GM23338 (cell line): ENCODE measurements at regions not wholly inside any gene's neighbourhood (a gene's known extent, or its start where the extent isn't known, plus 50 kb on each side); places are given as distances from the start of the nearest gene placed in this dataset.

Source experiments
- ATAC-seq: fragments of 200-7000 bp; cut with Tn5 transposase; 3 replicates; pipeline ENCODE4 v1.9.1; 2020
- DNase-seq: peaks from one replicate; pipeline ENCODE4 v3.0.0-alpha.2; 2015; ENCODE audit warnings: low spot score
- H2AFZ ChIP-seq: fragments of 200-600 bp; sonication (generic); 2 replicates; pipeline ENCODE4 v1.8.0; 2016; ENCODE audit warnings: antibody characterized with exemption, mild to moderate bottlenecking, moderate library complexity
- H3F3A ChIP-seq: fragments of 200-600 bp; sonication (generic); replicated peaks from 2 replicates; pipeline ENCODE4 v1.8.0; 2017; ENCODE audit warnings: antibody characterized with exemption, mixed run types, low read depth
- H3K27ac ChIP-seq: fragments of 200-600 bp; sonication (generic); 2 replicates; pipeline ENCODE4 v1.6.1; 2016; ENCODE audit warnings: low read depth
- H3K27me3 ChIP-seq: fragments of 200-600 bp; sonication (generic); 2 replicates; pipeline ENCODE4 v1.8.0; 2016; ENCODE audit warnings: mild to moderate bottlenecking, mixed run types, moderate library complexity; ENCODE audit not compliant: insufficient read depth
- H3K36me3 ChIP-seq: fragments of 200-600 bp; sonication (generic); 2 replicates; pipeline ENCODE4 v1.8.0; 2016; ENCODE audit warnings: mild to moderate bottlenecking; ENCODE audit not compliant: insufficient read depth
- H3K4me1 ChIP-seq: fragments of 200-600 bp; sonication (generic); 2 replicates; pipeline ENCODE4 v1.8.0; 2016; ENCODE audit warnings: mild to moderate bottlenecking, moderate library complexity; ENCODE audit not compliant: insufficient read depth
- H3K4me2 ChIP-seq: fragments of 200-600 bp; sonication (generic); 2 replicates; pipeline ENCODE4 v1.7.1; 2017; ENCODE audit warnings: mixed run types
- H3K4me3 ChIP-seq: fragments of 200-600 bp; sonication (generic); 2 replicates; pipeline ENCODE4 v1.6.1; 2016; ENCODE audit warnings: mixed run types
- H3K79me2 ChIP-seq: fragments of 200-600 bp; sonication (generic); replicated peaks from 2 replicates; pipeline ENCODE4 v1.8.0; 2017; ENCODE audit warnings: mild to moderate bottlenecking; ENCODE audit not compliant: insufficient read depth
- H3K9me2 ChIP-seq: fragments of 200-600 bp; sonication (generic); 2 replicates; pipeline ENCODE4 v1.8.0; 2017; ENCODE audit not compliant: insufficient read depth
- H4K20me1 ChIP-seq: fragments of 200-600 bp; sonication (generic); replicated peaks from 2 replicates; pipeline ENCODE4 v1.8.0; 2017; ENCODE audit warnings: mild to moderate bottlenecking; ENCODE audit not compliant: insufficient read depth
- H3K27ac Mint-ChIP-seq: 2 replicates; pipeline ENCODE4 v1.8.0; 2020; ENCODE audit warnings: inconsistent platforms, mild to moderate bottlenecking, moderate library complexity, mixed read lengths
- H3K27me3 Mint-ChIP-seq: 3 replicates; pipeline ENCODE4 v1.8.0; 2022; ENCODE audit warnings: low read depth, mild to moderate bottlenecking, moderate library complexity, mixed read lengths, inconsistent platforms; ENCODE audit not compliant: insufficient read depth, poor library complexity
- H3K36me3 Mint-ChIP-seq: 3 replicates; pipeline ENCODE4 v1.8.0; 2021; ENCODE audit warnings: low read depth, mild to moderate bottlenecking, inconsistent platforms, moderate library complexity, mixed read lengths
- H3K4me1 Mint-ChIP-seq: 3 replicates; pipeline ENCODE4 v1.8.0; 2020; ENCODE audit warnings: mild to moderate bottlenecking, inconsistent platforms, mixed read lengths
- H3K4me3 Mint-ChIP-seq: 3 replicates; pipeline ENCODE4 v1.8.0; 2021; ENCODE audit warnings: moderate library complexity, mild to moderate bottlenecking, inconsistent platforms, mixed read lengths
- H3K9me3 Mint-ChIP-seq: 3 replicates; pipeline ENCODE4 v1.8.0; 2020; ENCODE audit warnings: moderate library complexity, mild to moderate bottlenecking, inconsistent platforms, mixed read lengths
- CREB1 ChIP-seq: fragments of 250-450 bp; sonication (Bioruptor Pico); IDR thresholded peaks from 2 replicates; pipeline ENCODE4 v1.5.0; 2020; ENCODE audit warnings: low read depth, mild to moderate bottlenecking, moderate library complexity
- CTCF ChIP-seq, 2 experiments: fragments of 200-600 bp in 1 of 2; sonication (generic) in 1 of 2; conservative IDR thresholded peaks; 2 replicates each; pipeline versions ENCODE4 v1.5.1 to v1.6.1; 2016 to 2017; ENCODE audit warnings: antibody characterized with exemption in 2 of 2, low read depth in 2 of 2, mild to moderate bottlenecking in 2 of 2, moderate library complexity in 1 of 2
- EZH2 ChIP-seq: fragments of 200-600 bp; sonication (generic); IDR thresholded peaks from one replicate; pipeline ENCODE4 v1.8.0; 2017; ENCODE audit warnings: antibody characterized with exemption, mild to moderate bottlenecking, low read depth; ENCODE audit not compliant: unreplicated experiment
- EZH2phosphoT487 ChIP-seq: fragments of 200-600 bp; sonication (generic); IDR thresholded peaks from one replicate; pipeline ENCODE4 v1.8.1; 2018; ENCODE audit warnings: antibody characterized with exemption; ENCODE audit not compliant: unreplicated experiment
- JUNB ChIP-seq: IDR thresholded peaks from one replicate; pipeline ENCODE4 v1.6.1; 2016; ENCODE audit warnings: antibody characterized with exemption; ENCODE audit not compliant: unreplicated experiment
- POLR2AphosphoS5 ChIP-seq: IDR thresholded peaks from 2 replicates; pipeline ENCODE4 v1.6.1; 2016; ENCODE audit warnings: antibody characterized with exemption, low read depth
- ZNF331 ChIP-seq: fragments of 250-450 bp; sonication (Bioruptor Pico); IDR thresholded peaks from 2 replicates; pipeline ENCODE4 v1.5.0; 2020; ENCODE audit warnings: low read depth, mild to moderate bottlenecking, moderate library complexity
- TF ChIP-seq, protein P1 (sequence below): fragments of 250-450 bp; sonication (Bioruptor Pico); IDR thresholded peaks from 2 replicates; pipeline ENCODE4 v1.5.0; 2020; ENCODE audit warnings: mild to moderate bottlenecking, moderate library complexity
- TF ChIP-seq, protein P2 (sequence below): IDR thresholded peaks from one replicate; pipeline ENCODE4 v1.6.1; 2018; ENCODE audit warnings: antibody characterized with exemption; ENCODE audit not compliant: unreplicated experiment
- TF ChIP-seq, protein P3 (sequence below): IDR thresholded peaks from 2 replicates; pipeline ENCODE4 v1.6.1; 2016; ENCODE audit warnings: antibody characterized with exemption

- TF ChIP-seq, protein P1, sequence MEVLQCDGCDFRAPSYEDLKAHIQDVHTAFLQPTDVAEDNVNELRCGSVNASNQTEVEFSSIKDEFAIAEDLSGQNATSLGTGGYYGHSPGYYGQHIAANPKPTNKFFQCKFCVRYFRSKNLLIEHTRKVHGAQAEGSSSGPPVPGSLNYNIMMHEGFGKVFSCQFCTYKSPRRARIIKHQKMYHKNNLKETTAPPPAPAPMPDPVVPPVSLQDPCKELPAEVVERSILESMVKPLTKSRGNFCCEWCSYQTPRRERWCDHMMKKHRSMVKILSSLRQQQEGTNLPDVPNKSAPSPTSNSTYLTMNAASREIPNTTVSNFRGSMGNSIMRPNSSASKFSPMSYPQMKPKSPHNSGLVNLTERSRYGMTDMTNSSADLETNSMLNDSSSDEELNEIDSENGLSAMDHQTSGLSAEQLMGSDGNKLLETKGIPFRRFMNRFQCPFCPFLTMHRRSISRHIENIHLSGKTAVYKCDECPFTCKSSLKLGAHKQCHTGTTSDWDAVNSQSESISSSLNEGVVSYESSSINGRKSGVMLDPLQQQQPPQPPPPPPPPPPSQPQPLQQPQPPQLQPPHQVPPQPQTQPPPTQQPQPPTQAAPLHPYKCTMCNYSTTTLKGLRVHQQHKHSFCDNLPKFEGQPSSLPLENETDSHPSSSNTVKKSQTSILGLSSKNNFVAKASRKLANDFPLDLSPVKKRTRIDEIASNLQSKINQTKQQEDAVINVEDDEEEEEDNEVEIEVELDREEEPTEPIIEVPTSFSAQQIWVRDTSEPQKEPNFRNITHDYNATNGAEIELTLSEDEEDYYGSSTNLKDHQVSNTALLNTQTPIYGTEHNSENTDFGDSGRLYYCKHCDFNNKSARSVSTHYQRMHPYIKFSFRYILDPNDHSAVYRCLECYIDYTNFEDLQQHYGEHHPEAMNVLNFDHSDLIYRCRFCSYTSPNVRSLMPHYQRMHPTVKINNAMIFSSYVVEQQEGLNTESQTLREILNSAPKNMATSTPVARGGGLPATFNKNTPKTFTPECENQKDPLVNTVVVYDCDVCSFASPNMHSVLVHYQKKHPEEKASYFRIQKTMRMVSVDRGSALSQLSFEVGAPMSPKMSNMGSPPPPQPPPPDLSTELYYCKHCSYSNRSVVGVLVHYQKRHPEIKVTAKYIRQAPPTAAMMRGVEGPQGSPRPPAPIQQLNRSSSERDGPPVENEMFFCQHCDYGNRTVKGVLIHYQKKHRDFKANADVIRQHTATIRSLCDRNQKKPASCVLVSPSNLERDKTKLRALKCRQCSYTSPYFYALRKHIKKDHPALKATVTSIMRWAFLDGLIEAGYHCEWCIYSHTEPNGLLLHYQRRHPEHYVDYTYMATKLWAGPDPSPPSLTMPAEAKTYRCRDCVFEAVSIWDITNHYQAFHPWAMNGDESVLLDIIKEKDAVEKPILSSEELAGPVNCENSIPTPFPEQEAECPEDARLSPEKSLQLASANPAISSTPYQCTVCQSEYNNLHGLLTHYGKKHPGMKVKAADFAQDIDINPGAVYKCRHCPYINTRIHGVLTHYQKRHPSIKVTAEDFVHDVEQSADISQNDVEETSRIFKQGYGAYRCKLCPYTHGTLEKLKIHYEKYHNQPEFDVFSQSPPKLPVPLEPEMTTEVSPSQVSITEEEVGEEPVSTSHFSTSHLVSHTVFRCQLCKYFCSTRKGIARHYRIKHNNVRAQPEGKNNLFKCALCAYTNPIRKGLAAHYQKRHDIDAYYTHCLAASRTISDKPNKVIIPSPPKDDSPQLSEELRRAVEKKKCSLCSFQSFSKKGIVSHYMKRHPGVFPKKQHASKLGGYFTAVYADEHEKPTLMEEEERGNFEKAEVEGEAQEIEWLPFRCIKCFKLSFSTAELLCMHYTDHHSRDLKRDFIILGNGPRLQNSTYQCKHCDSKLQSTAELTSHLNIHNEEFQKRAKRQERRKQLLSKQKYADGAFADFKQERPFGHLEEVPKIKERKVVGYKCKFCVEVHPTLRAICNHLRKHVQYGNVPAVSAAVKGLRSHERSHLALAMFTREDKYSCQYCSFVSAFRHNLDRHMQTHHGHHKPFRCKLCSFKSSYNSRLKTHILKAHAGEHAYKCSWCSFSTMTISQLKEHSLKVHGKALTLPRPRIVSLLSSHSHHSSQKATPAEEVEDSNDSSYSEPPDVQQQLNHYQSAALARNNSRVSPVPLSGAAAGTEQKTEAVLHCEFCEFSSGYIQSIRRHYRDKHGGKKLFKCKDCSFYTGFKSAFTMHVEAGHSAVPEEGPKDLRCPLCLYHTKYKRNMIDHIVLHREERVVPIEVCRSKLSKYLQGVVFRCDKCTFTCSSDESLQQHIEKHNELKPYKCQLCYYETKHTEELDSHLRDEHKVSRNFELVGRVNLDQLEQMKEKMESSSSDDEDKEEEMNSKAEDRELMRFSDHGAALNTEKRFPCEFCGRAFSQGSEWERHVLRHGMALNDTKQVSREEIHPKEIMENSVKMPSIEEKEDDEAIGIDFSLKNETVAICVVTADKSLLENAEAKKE (CRISPR knock-in tag): no peak
- TF ChIP-seq EZH2: no peak
These were observed 196.2 kb upstream of the ZNF536 start (continued) for GRCh38 chr19:30175987-30176386.

- no peak overlapping the region for H3K27ac ChIP-seq
- H4K20me1 ChIP-seq: no peaks in the 10 kb centered on the region
- ATAC-seq: peak; percentile 67
- H3K27me3 ChIP-seq: no peaks in the 10 kb centered on the region
- no peak overlapping the region for H3K27ac Mint-ChIP-seq
- H3K36me3 ChIP-seq: no peaks in the 10 kb centered on the region; the same call in 1 of the 2 replicates
- peaks cover 13% of the 10 kb centered on the region; the same call in 2 of the 3 replicates for H3K4me1 Mint-ChIP-seq
- H3F3A ChIP-seq: no peaks in the 10 kb centered on the region
- H3K9me3 Mint-ChIP-seq: peaks cover 34% of the 10 kb centered on the region
- H3K36me3 Mint-ChIP-seq: peaks cover 11% of the 10 kb centered on the region; the same call in 2 of the 3 replicates
- H3K4me3 ChIP-seq: no peak overlapping the region; the same call in 1 of the 2 replicates
- peak overlapping the region; percentile 62; the same call in 1 of the 2 replicates for H3K4me2 ChIP-seq
- H2AFZ ChIP-seq: no peak overlapping the region
- H3K27me3 Mint-ChIP-seq: peaks cover 5% of the 10 kb centered on the region
- H3K9me2 ChIP-seq: peaks cover 2% of the 10 kb centered on the region; the same call in 1 of the 2 replicates
- H3K4me1 ChIP-seq: peaks cover 11% of the 10 kb centered on the region; the same call in 1 of the 2 replicates
- no peak overlapping the region for H3K4me3 Mint-ChIP-seq
- peak; percentile 52 for DNase-seq
- no peaks in the 10 kb centered on the region for H3K79me2 ChIP-seq
- TF ChIP-seq POLR2AphosphoS5 (no peak), EZH2phosphoT487 (no peak), JUNB (no peak), CREB1 (CRISPR knock-in tag) (no peak), ZNF331 (CRISPR knock-in tag) (no peak), CTCF (conservative IDR thresholded peaks at IDR 0.05; ENCODE audit: low read depth in 2 of 2) (no peak)
- TF ChIP-seq, protein P2, sequence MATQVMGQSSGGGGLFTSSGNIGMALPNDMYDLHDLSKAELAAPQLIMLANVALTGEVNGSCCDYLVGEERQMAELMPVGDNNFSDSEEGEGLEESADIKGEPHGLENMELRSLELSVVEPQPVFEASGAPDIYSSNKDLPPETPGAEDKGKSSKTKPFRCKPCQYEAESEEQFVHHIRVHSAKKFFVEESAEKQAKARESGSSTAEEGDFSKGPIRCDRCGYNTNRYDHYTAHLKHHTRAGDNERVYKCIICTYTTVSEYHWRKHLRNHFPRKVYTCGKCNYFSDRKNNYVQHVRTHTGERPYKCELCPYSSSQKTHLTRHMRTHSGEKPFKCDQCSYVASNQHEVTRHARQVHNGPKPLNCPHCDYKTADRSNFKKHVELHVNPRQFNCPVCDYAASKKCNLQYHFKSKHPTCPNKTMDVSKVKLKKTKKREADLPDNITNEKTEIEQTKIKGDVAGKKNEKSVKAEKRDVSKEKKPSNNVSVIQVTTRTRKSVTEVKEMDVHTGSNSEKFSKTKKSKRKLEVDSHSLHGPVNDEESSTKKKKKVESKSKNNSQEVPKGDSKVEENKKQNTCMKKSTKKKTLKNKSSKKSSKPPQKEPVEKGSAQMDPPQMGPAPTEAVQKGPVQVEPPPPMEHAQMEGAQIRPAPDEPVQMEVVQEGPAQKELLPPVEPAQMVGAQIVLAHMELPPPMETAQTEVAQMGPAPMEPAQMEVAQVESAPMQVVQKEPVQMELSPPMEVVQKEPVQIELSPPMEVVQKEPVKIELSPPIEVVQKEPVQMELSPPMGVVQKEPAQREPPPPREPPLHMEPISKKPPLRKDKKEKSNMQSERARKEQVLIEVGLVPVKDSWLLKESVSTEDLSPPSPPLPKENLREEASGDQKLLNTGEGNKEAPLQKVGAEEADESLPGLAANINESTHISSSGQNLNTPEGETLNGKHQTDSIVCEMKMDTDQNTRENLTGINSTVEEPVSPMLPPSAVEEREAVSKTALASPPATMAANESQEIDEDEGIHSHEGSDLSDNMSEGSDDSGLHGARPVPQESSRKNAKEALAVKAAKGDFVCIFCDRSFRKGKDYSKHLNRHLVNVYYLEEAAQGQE: no peak
- TF ChIP-seq, protein P3, sequence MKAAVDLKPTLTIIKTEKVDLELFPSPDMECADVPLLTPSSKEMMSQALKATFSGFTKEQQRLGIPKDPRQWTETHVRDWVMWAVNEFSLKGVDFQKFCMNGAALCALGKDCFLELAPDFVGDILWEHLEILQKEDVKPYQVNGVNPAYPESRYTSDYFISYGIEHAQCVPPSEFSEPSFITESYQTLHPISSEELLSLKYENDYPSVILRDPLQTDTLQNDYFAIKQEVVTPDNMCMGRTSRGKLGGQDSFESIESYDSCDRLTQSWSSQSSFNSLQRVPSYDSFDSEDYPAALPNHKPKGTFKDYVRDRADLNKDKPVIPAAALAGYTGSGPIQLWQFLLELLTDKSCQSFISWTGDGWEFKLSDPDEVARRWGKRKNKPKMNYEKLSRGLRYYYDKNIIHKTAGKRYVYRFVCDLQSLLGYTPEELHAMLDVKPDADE: no peak
These were observed 193.3 kb upstream of the ZNF536 start for GRCh38 chr19:30178721-30179402.
